OCI-M1 (cell line): ENCODE measurements at regions not wholly inside any gene's neighbourhood (a gene's known extent, or its start where the extent isn't known, plus 50 kb on each side); places are given as distances from the start of the nearest gene placed in this dataset.
A peak's percentile ranks its signal among the peaks of the same experiment; 100 is the strongest.

ENCODE experiments used
- DNase-seq: peaks from one replicate; lab custom pipeline; 2025; lab: John Stamatoyannopoulos, UW

- no peak for DNase-seq
Measured at GRCh38 chr3:53949541-53949940, 57.9 kb upstream of the SELENOK start.

GRCh38 chr3:53948174-53948573 lies 56.5 kb upstream of the SELENOK start:
- no peak for DNase-seq

- peak; percentile 10 for DNase-seq
Measured at GRCh38 chr3:53944028-53944427, 52.4 kb upstream of the SELENOK start.

- DNase-seq, result peak; percentile 16
Measured at GRCh38 chr3:53941950-53942349, 50.3 kb upstream of the SELENOK start.
